IMR-90 (cell line): ENCODE measurements at regions not wholly inside any gene's neighbourhood (a gene's known extent, or its start where the extent isn't known, plus 50 kb on each side); places are given as distances from the start of the nearest gene placed in this dataset.
"Not testable (repeated sequence)": the region's sequence is repeated elsewhere in the genome, so short reads cannot be mapped to it uniquely, and the experiment has no call there.

Source experiments
- ATAC-seq: fragments of 200-7000 bp; cut with Tn5 transposase; 2 replicates; pipeline ENCODE4 v1.9.1; 2020; ENCODE audit warnings: low read depth, mild to moderate bottlenecking, moderate library complexity
- BruUV-seq: library from RNA; stranded (reverse); fragments of 400-500 nt; replicated peaks from 2 replicates; lab custom pipeline; 2021; lab: Mats Ljungman, UMichigan
- CTCF ChIA-PET: fragments of 300-600 bp; formaldehyde crosslinking; extraction: SDS; loops from one replicate; lab custom pipeline; 2021; ENCODE audit warnings: antibody characterized with exemption; lab: Yijun Ruan, JAX
- POLR2A ChIA-PET: fragments of 300-600 bp; sonication (Branson Sonifier 250); formaldehyde crosslinking; loops from one replicate; lab custom pipeline; 2022; ENCODE audit warnings: antibody characterized with exemption; ENCODE audit not compliant: unreplicated experiment; lab: Charles Lee
- DNase-seq: peaks from one replicate; pipeline ENCODE4 v3.0.0; 2013
- H2AFZ ChIP-seq: replicated peaks from 2 replicates; pipeline ENCODE3; 2013; ENCODE audit warnings: low read length, mild to moderate bottlenecking; ENCODE audit not compliant: poor library complexity
- H2AK5ac ChIP-seq: 2 replicates; pipeline ENCODE4 v1.6.1; 2013; ENCODE audit warnings: low read depth, low read length, inconsistent platforms
- H2AK9ac ChIP-seq: replicated peaks from 2 replicates; pipeline ENCODE3; 2013; ENCODE audit warnings: mild to moderate bottlenecking, low read depth, low read length, moderate library complexity; ENCODE audit not compliant: poor library complexity
- H2BK120ac ChIP-seq: 2 replicates; pipeline ENCODE4 v1.6.1; 2013; ENCODE audit warnings: low read depth, low read length, inconsistent platforms
- H2BK15ac ChIP-seq: 3 replicates; pipeline ENCODE4 v1.6.1; 2013; ENCODE audit warnings: low read depth, low read length, inconsistent platforms
- H2BK20ac ChIP-seq: 2 replicates; pipeline ENCODE4 v1.6.1; 2013; ENCODE audit warnings: low read depth, mild to moderate bottlenecking, inconsistent platforms, low read length, moderate library complexity
- H2BK5ac ChIP-seq: 2 replicates; pipeline ENCODE4 v1.6.1; 2013; ENCODE audit warnings: mild to moderate bottlenecking, low read depth, low read length, inconsistent platforms; ENCODE audit not compliant: poor library complexity, severe bottlenecking
- H3K14ac ChIP-seq: replicated peaks from 2 replicates; pipeline ENCODE4 v1.6.1; 2013; ENCODE audit warnings: low read depth, low read length, inconsistent platforms
- H3K18ac ChIP-seq: 2 replicates; pipeline ENCODE4 v1.6.1; 2013; ENCODE audit warnings: low read depth, low read length, control low read depth
- H3K23ac ChIP-seq: 2 replicates; pipeline ENCODE4 v1.6.1; 2013; ENCODE audit warnings: low read depth, low read length, inconsistent platforms
- H3K27ac ChIP-seq: 2 replicates; pipeline ENCODE4 v1.5.1; 2013; ENCODE audit warnings: mild to moderate bottlenecking, control low read depth, low read length; ENCODE audit not compliant: insufficient read depth
- H3K27me3 ChIP-seq: 2 replicates; pipeline ENCODE4 v1.6.1; 2013; ENCODE audit warnings: low read length; ENCODE audit not compliant: control insufficient read depth, insufficient read depth
- H3K36me3 ChIP-seq: 2 replicates; pipeline ENCODE4 v1.6.1; 2013; ENCODE audit warnings: low read length, mixed read lengths; ENCODE audit not compliant: control insufficient read depth, insufficient read depth
- H3K4ac ChIP-seq: 2 replicates; pipeline ENCODE4 v1.6.1; 2013; ENCODE audit warnings: low read depth, low read length, inconsistent platforms
- H3K4me1 ChIP-seq: 2 replicates; pipeline ENCODE4 v1.6.1; 2013; ENCODE audit warnings: low read length, mixed read lengths; ENCODE audit not compliant: control insufficient read depth, insufficient read depth
- H3K4me2 ChIP-seq: 2 replicates; pipeline ENCODE4 v1.6.1; 2013; ENCODE audit warnings: low read depth, mild to moderate bottlenecking, control low read depth, low read length, moderate library complexity
- H3K4me3 ChIP-seq: 2 replicates; pipeline ENCODE4 v1.5.1; 2013; ENCODE audit warnings: low read depth, mild to moderate bottlenecking, control low read depth, low read length, moderate library complexity; ENCODE audit not compliant: insufficient read depth
- H3K56ac ChIP-seq: 2 replicates; pipeline ENCODE4 v1.6.1; 2013; ENCODE audit warnings: low read length, inconsistent platforms; ENCODE audit not compliant: insufficient read depth; ENCODE audit errors: extremely low read depth
- H3K79me1 ChIP-seq, 2 experiments: 2 replicates each; pipeline ENCODE4 v1.6.1; 2013; ENCODE audit warnings: low read length in 2 of 2, inconsistent platforms in 1 of 2, low read depth in 1 of 2
- H3K9ac ChIP-seq: 2 replicates; pipeline ENCODE4 v1.6.1; 2013; ENCODE audit warnings: low read depth, low read length, control low read depth
- H3K9me1 ChIP-seq: 2 replicates; pipeline ENCODE4 v1.6.1; 2013; ENCODE audit warnings: low read length, inconsistent platforms; ENCODE audit not compliant: insufficient read depth
- H3K9me3 ChIP-seq: 2 replicates; pipeline ENCODE4 v1.6.1; 2013; ENCODE audit warnings: low read length; ENCODE audit not compliant: control insufficient read depth, insufficient read depth
- H4K20me1 ChIP-seq: 2 replicates; pipeline ENCODE4 v1.6.1; 2013; ENCODE audit warnings: low read length, inconsistent platforms; ENCODE audit not compliant: insufficient read depth
- H4K5ac ChIP-seq: 2 replicates; pipeline ENCODE4 v1.6.1; 2013; ENCODE audit warnings: mild to moderate bottlenecking, low read depth, low read length, control low read depth
- H4K8ac ChIP-seq, 2 experiments: 2 replicates each; pipeline ENCODE4 v1.6.1; 2013; ENCODE audit warnings: low read depth in 2 of 2, low read length in 2 of 2, control low read depth in 1 of 2, inconsistent platforms in 1 of 2
- H4K91ac ChIP-seq: 2 replicates; pipeline ENCODE4 v1.6.1; 2013; ENCODE audit warnings: low read depth, low read length, inconsistent platforms; ENCODE audit not compliant: insufficient read depth
- WGBS, 2 experiments: methylation state at CpG; one replicate each; pipeline versions ENCODE4 v1.1.5 to v1.1.7; 2013; ENCODE audit warnings: missing lambda C conversion rate in 2 of 2; ENCODE audit not compliant: insufficient read length in 1 of 2; ENCODE audit errors: extremely low coverage in 2 of 2; 5-methylcytosine and 5-hydroxymethylcytosine counted together
- dilution Hi-C: fragments of 300-500 bp; cut with HindIII; formaldehyde crosslinking; loops from one replicate; pipeline ENCODE4 v1.14.3; 2018; ENCODE audit warnings: low sequenced_read_pairs; ENCODE audit not compliant: unreplicated experiment
- in situ Hi-C: fragments of 300-500 bp; cut with MboI; formaldehyde crosslinking; loops from 3 replicates; pipeline ENCODE4 v1.14.3; 2019; ENCODE audit warnings: low sequenced_read_pairs, inconsistent platforms, mixed read lengths
- intact Hi-C: fragments of 100-400 bp; cut with micrococcal nuclease; formaldehyde crosslinking; loops from 2 replicates; pipeline ENCODE4 v1.10.0; 2022

- H3K27me3 ChIP-seq, H3K9me3 ChIP-seq, H3K4me1 ChIP-seq, dilution Hi-C loops, H3K9ac ChIP-seq, H3K18ac ChIP-seq, H3K36me3 ChIP-seq, H3K79me1 ChIP-seq, H4K20me1 ChIP-seq, H2BK5ac ChIP-seq, in situ Hi-C loops, H2AK5ac ChIP-seq, H3K9me1 ChIP-seq, H3K4me2 ChIP-seq, H3K56ac ChIP-seq, H4K91ac ChIP-seq, H3K4me3 ChIP-seq, H3K27ac ChIP-seq, DNase-seq, H3K23ac ChIP-seq, BruUV-seq, intact Hi-C loops, ATAC-seq, POLR2A ChIA-PET, H2BK15ac ChIP-seq, H4K5ac ChIP-seq: not testable (repeated sequence)
- CTCF ChIA-PET, result interaction anchor here (0.6 kb wide), 1 partner anchor 27 kb away, joined by 4 read pairs; no protein-coding TSS in a partner anchor
- 47% methylated on average over 3 of the region's 9 CpGs; no CpG with 5 or more reads in 1 of the 2 experiments for WGBS, 2 experiments
- Histone ChIP-seq H3K4ac (0 out of 2 replicates have a peak overlapping the region, but pooled peaks have one; percentile 43), H2BK120ac (peak overlapping the region; percentile 64; the same call in 1 of the 2 replicates), H2AK9ac (peak overlapping the region; percentile 3), H3K14ac (peak overlapping the region; percentile 76; the same call in 1 of the 2 replicates), H4K8ac (peak overlapping the region in 1 of 2 experiments; percentile 75; a peak in 1 of 4 replicates), H2BK20ac (peak overlapping the region; percentile 42; the same call in 1 of the 2 replicates), H2AFZ (peak overlapping the region; percentile 68)
These were observed 66.7 kb upstream of the USP9X start for GRCh38 chrX:41018391-41019040.
